H1 (cell line): ENCODE measurements at regions not wholly inside any gene's neighbourhood (a gene's known extent, or its start where the extent isn't known, plus 50 kb on each side); places are given as distances from the start of the nearest gene placed in this dataset.

Experiments used
- EZH2 ChIP-seq: fragments of 200-600 bp; sonication (generic); IDR thresholded peaks from 2 replicates; pipeline ENCODE4 v1.7.1; 2012; ENCODE audit warnings: low read depth, mild to moderate bottlenecking, moderate library complexity, low read length, inconsistent platforms; ENCODE audit not compliant: severe bottlenecking
- SIX5 ChIP-seq: IDR thresholded peaks from 2 replicates; pipeline ENCODE4 v1.6.1; 2011; ENCODE audit warnings: mild to moderate bottlenecking, low read depth, low read length

DNA sequence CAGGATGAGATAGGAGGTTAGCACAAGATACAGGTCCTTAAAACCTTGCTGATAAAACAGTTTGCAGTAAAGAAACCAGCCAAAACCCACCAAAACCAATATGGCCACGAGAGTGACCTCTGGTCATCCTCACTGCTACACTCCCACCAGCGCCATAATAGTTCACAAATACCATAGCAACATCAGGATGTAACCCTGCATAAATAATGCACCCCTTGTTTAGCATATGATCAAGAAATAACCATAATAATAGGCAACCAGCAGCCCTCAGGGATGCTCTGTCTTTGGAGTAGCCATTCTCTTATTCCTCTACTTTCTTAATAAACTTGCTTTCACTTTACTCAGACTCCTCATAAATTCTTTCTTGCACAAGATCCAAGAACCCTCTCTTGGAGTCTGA, 86.9 kb upstream of the PRSS3 start (continued):
- no peak for TF ChIP-seq EZH2
- no peak for TF ChIP-seq SIX5
